RWPE1 (cell line): ENCODE measurements at regions not wholly inside any gene's neighbourhood (a gene's known extent, or its start where the extent isn't known, plus 50 kb on each side); places are given as distances from the start of the nearest gene placed in this dataset.

ENCODE experiments used
- CTCF ChIA-PET: fragments of 350-600 bp; sonication (Branson Sonifier 250); formaldehyde crosslinking; extraction: SDS; loops from one replicate; lab custom pipeline; 2021; lab: Yijun Ruan, JAX
- POLR2A ChIA-PET: fragments of 400-600 bp; formaldehyde crosslinking; extraction: SDS; loops from one replicate; lab custom pipeline; 2020; ENCODE audit warnings: antibody characterized with exemption; ENCODE audit not compliant: low non-redundant PET; lab: Yijun Ruan, JAX
- DNase-seq: peaks from one replicate; pipeline ENCODE4 v3.0.0; 2012; ENCODE audit warnings: low spot score
- H3K27ac ChIP-seq: fragments of 450-650 bp; 2 replicates; pipeline ENCODE4 v1.5.1; 2017
- CTCF ChIP-seq: fragments of 450-650 bp; conservative IDR thresholded peaks from 2 replicates; pipeline ENCODE4 v1.5.1; 2017; ENCODE audit warnings: low read depth, mild to moderate bottlenecking

DNA sequence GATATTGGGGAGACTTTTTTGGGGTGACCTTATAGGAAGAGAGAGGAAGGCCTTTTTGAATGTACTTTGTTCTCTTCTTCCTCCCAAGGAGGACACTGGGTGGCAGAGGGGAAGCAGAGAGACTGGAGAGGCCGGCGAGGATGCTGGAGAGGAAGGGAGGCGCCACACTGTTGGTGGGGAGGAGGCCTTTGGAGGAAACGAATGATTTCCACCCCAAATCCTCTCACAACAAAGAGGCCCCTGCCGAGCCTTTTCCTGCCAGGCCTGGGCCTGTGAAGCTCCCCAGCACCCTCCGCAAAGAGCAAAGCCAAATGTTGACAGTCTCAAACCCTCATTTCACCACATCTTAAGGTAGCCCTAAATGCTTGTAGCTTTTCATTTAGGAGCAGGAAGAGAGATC is 59.0 kb upstream of the UPP2 start:
- no peak for TF ChIP-seq CTCF
- ChIA-PET POLR2A (no interaction called here), CTCF (interaction anchor here (0.5 to 0.6 kb wide), 2 partner anchors 276 to 695 kb away, joined by 3 to 6 read pairs; no protein-coding TSS in a partner anchor)

GRCh38 chr2:158042245-158042644 is 59.4 kb upstream of the UPP2 start:
- DNase-seq: no peak
- ChIA-PET POLR2A (no interaction called here), CTCF (interaction anchor here (0.5 kb wide), 1 partner anchor 276 kb away, joined by 3 read pairs; no protein-coding TSS in a partner anchor)

More for the DNA sequence above, 59.0 kb upstream of the UPP2 start:
- no peak for DNase-seq
- H3K27ac ChIP-seq: no peak overlapping the region

GRCh38 chr2:158041400-158041799 is 60.3 kb upstream of the UPP2 start:
- no peak for DNase-seq
- POLR2A ChIA-PET: no interaction called here
- TF ChIP-seq CTCF: no peak
- H3K27ac ChIP-seq: no peak overlapping the region
- CTCF ChIA-PET: no interaction called here

More at GRCh38 chr2:158042245-158042644, 59.4 kb upstream of the UPP2 start:
- no peak overlapping the region for H3K27ac ChIP-seq
- no peak for TF ChIP-seq CTCF

DNA sequence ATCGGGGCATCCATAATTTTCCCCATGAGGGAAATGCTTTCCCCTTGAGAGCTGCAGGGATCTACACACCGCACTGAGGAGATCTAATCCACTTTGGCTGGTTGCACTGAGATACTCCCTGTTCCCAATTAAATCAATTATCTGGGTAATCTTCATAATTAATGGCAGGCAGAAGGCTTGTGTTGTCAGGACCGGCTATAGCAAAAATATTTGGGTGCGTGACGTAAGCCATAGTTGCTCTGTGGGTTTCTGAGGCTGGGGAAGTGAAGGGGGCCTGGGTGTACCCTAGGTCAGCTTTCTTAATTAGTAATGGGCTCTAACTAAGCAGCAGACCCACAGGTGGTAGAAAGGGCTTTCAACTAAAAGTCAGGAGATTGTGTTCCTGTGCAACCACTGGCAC is 62.8 kb upstream of the UPP2 start:
- no peak for DNase-seq
- ChIA-PET CTCF (interaction anchor here (0.6 kb wide), 2 partner anchors 14 to 163 kb away, joined by 3 read pairs; no protein-coding TSS in a partner anchor), POLR2A (no interaction called here)
- H3K27ac ChIP-seq: no peak overlapping the region
- TF ChIP-seq CTCF: no peak

GRCh38 chr2:158034198-158034866 is 67.3 kb upstream of the UPP2 start:
- POLR2A ChIA-PET: no interaction called here
- DNase-seq: peak; percentile 52
- H3K27ac ChIP-seq: no peak overlapping the region
- CTCF ChIA-PET: interaction anchor here (0.5 to 3.1 kb wide), 7 partner anchors 10 to 712 kb away, joined by 3 to 21 read pairs (median 4); no protein-coding TSS in a partner anchor
- no peak for TF ChIP-seq CTCF

- no peak for DNase-seq
- POLR2A ChIA-PET: no interaction called here
- no peak overlapping the region for H3K27ac ChIP-seq
- CTCF ChIA-PET: no interaction called here
- TF ChIP-seq CTCF: no peak
Measured at GRCh38 chr2:158031371-158031770, 70.3 kb upstream of the UPP2 start.
